HG03565 (cell line): ENCODE measurements at regions not wholly inside any gene's neighbourhood (a gene's known extent, or its start where the extent isn't known, plus 50 kb on each side); places are given as distances from the start of the nearest gene placed in this dataset.
"Not testable (repeated sequence)": the region's sequence is repeated elsewhere in the genome, so short reads cannot be mapped to it uniquely, and the experiment has no call there.

Experiments used
- ATAC-seq: cut with Tn5 transposase; IDR thresholded peaks from one replicate; pipeline ENCODE4 v1.9.1; 2021; ENCODE audit warnings: mild to moderate bottlenecking, moderate library complexity; ENCODE audit not compliant: unreplicated experiment

GRCh38 chr18:40249390-40250080, 1705.5 kb upstream of the PIK3C3 start:
- ATAC-seq = no peak

- not testable (repeated sequence) for ATAC-seq
Measured at GRCh38 chr18:40245612-40246011, 1709.4 kb upstream of the PIK3C3 start.

DNA sequence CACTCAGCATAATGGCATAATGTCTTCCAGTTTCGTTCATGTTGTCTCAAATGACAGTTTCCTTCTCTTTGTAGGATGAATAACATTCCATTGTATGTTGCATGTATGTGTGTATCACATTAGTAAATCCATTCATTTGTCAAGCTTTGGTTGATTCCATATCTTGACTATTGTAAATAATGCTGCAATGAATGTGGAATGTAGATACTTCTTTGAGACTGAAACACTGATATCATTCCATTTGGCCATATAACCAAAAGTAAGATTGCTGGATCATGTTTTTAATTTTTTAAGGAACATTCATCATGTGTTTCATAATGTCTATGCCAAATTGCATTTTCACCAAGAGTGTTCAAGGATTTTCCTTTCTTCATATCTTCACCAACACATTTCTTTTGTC, 1711.4 kb upstream of the PIK3C3 start:
- ATAC-seq = no peak

DNA sequence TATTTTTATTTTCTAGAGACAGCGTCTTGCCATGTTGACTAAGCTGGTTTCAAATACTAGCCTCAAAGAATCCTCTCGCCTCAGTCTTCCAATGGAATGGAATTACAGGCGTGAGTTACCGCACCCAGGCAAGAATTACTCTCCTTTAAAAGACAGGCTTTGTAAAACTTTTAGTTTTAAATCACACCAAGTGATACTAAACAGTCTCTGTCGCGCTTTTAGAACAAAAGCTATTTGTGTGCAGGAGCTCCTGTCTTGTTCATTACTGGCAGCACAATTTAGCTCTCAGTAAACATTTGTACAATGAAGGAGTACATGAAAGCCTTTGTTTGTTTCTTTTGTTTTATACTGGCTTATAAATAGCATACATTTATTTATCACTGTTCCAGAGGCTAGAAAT, 1719.2 kb upstream of the PIK3C3 start:
- ATAC-seq = no peak

DNA sequence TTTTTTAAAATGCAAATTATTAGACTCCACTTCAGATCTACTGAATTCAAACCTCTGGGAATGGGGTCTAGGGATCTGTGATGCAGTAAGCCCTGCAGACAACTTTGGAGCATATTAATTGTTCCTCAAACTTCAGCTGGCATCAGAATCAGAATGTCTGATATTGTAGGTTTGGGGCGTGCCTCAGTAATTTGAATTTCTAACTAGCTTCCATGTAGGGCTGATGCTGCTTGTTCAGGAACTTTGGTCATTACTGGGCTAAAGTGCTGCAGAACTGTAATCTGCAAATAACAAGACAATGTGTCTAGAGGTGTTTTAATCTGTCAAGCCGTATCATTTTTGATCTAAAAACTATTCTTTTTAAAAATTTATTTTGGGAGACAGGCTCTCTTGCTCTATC, 1719.7 kb upstream of the PIK3C3 start:
- no peak for ATAC-seq

- ATAC-seq = no peak
Measured at GRCh38 chr18:40233931-40234616, 1721.0 kb upstream of the PIK3C3 start.

GRCh38 chr18:40222776-40223175, 1732.3 kb upstream of the PIK3C3 start:
- ATAC-seq = no peak

GRCh38 chr18:40216856-40217255, 1738.2 kb upstream of the PIK3C3 start:
- no peak for ATAC-seq

- no peak for ATAC-seq
Measured at GRCh38 chr18:40215979-40216378, 1739.1 kb upstream of the PIK3C3 start.

DNA sequence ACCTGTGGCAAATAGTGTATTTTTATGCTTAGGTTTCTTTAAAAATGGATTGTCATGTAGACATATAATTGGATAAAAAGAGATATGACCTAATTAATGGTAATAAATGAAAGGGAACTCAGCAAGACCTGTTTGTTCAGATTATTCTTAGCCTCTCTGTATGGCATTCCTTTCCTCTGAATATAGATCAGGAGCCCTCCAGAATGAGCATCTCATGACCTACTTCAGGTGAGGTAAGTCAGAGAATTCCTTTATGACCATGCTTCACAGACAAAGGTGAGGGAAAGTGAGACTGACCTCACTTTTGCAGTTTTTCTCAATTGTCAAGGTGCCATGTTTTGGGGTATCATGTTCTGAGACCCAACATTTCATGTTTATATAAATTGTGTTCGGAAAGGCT, 1744.3 kb upstream of the PIK3C3 start:
- no peak for ATAC-seq

- no peak for ATAC-seq
Measured at GRCh38 chr18:40208958-40209357, 1746.1 kb upstream of the PIK3C3 start.

GRCh38 chr18:40197711-40198110, 1757.3 kb upstream of the PIK3C3 start:
- ATAC-seq = no peak

DNA sequence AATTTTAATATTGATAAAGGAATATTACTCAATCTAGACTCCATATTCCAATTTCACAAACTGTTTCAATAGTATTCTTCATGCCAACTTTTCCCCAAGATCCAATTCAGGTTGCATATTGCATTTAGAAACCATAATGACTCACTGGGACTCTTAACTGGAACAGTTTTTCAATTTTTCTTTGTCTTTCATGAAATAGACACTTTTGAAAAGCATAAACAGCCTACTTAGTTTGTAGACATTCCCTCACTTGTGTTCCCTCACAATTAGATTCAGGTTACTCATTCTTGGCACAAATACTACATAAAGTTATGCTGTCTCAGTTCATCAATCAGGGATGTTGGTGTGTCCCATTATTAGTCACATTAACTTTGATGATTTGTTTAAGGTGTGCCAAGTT, 1768.4 kb upstream of the PIK3C3 start:
- no peak for ATAC-seq

GRCh38 chr18:40179729-40180461, 1775.1 kb upstream of the PIK3C3 start:
- ATAC-seq = no peak

DNA sequence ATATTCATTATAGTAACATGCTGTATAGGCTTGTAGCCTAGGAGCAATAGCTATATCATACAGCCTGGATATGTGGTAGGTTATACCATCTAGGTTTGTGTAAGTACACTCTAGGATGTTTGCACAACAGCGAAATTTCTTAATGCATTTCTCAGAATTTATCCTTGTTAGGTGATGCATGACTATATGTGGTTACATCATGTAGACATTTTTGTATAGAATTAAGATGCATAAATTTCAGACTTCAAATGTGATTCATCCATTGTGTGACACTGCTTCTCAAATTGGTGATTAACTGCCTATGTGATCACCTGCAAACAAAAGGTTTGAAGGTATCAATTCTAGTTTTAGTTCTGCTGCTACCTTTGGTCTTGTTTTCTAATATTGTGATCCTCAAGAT, 1787.0 kb upstream of the PIK3C3 start:
- ATAC-seq = no peak

- ATAC-seq = no peak
Measured at GRCh38 chr18:40163254-40163653, 1791.8 kb upstream of the PIK3C3 start.

- ATAC-seq = no peak
Measured at GRCh38 chr18:40160361-40160760, 1794.7 kb upstream of the PIK3C3 start.

GRCh38 chr18:40159141-40160017, 1795.7 kb upstream of the PIK3C3 start:
- ATAC-seq = no peak

DNA sequence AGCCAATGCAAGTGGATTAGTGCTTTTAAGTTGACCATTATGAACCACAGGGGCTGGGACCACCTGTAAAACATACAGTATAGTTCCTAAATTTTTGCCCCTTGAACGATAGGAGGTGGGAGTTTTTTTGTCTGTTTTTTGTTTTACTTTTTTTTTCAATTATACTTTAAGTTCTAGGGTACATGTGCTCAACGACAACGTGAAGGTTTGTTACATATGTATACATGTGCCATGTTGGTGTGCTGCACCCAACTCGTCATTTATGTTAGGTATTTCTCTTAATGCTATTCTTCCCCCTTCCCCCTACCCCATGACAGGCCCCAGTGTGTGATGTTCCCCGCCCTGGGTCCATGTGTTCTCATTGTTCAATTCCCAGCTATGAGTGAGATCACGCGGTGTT, 1797.9 kb upstream of the PIK3C3 start:
- no peak for ATAC-seq

- no peak for ATAC-seq
Measured at GRCh38 chr18:40152859-40153258, 1802.2 kb upstream of the PIK3C3 start.

- ATAC-seq = no peak
Measured at GRCh38 chr18:40148960-40149359, 1806.1 kb upstream of the PIK3C3 start.
